ENCODE measurements at regions not wholly inside any gene's neighbourhood (a gene's known extent, or its start where the extent isn't known, plus 50 kb on each side); places are given as distances from the start of the nearest gene placed in this dataset.

GRCh38 chr14:42931308-42931707 is 1324.6 kb downstream of the LRFN5 start:
- DNase-seq (ENCODE audit: low read depth, low spot score) (no peak), FAIRE-seq (no peak)
- Histone ChIP-seq H3K4me3 (replicated peaks in 1 of 3; ENCODE audit: insufficient read depth in 1 of 3, low read depth in 1 of 3, low read length in 3 of 3) (no peak overlapping the region), H3K4me2 (ENCODE audit: insufficient read depth, low read length) (no peak overlapping the region), H3K36me3 (ENCODE audit: control insufficient read depth in 2 of 2, extremely low read depth in 1 of 2, insufficient read depth in 2 of 2, low read length in 2 of 2) (no peaks in the 10 kb centered on the region), H3K27ac (ENCODE audit: insufficient read depth, low read depth, low read length) (no peak overlapping the region), H4K20me1 (replicated peaks; ENCODE audit: control insufficient read depth, extremely low read depth, insufficient read depth, low read length) (no peaks in the 10 kb centered on the region), H2AFZ (ENCODE audit: low read depth, low read length) (no peak overlapping the region), H3K79me2 (ENCODE audit: control insufficient read depth, insufficient read depth, low read length) (no peaks in the 10 kb centered on the region), H3K9ac (replicated peaks; ENCODE audit: extremely low read depth, insufficient read depth, low read length) (no peak overlapping the region), H3K9me3 (replicated peaks; ENCODE audit: control insufficient read depth, insufficient read depth, low read length) (peaks cover 5% of the 10 kb centered on the region), H3K4me1 (ENCODE audit: control insufficient read depth, extremely low read depth, insufficient read depth, low read length) (no peaks in the 10 kb centered on the region), H3K27me3 (ENCODE audit: control insufficient read depth in 2 of 2, insufficient read depth in 2 of 2, low read length in 2 of 2) (no peaks in the 10 kb centered on the region), H3K9me1 (replicated peaks; ENCODE audit: control insufficient read depth, extremely low read depth, insufficient read depth, low read length) (no peaks in the 10 kb centered on the region)
- CTCF ChIA-PET, result no interaction called here
- no peak for TF ChIP-seq EZH2 (IDR thresholded peaks at IDR 0.05; ENCODE audit: borderline replicate concordance, low read depth, low read length, severe bottlenecking)
- TF ChIP-seq CTCF (IDR thresholded peaks at IDR 0.05; ENCODE audit: extremely low read depth in 1 of 2, insufficient read depth in 1 of 2, low read depth in 1 of 2, low read length in 2 of 2), result no peak
- no peak for TF ChIP-seq MYC (IDR thresholded peaks at IDR 0.05; ENCODE audit: low read depth, low read length)
- no peak for TF ChIP-seq JUN (IDR thresholded peaks at IDR 0.05; ENCODE audit: borderline replicate concordance, insufficient read depth, insufficient read length, low read depth)
- no peak for TF ChIP-seq GATA2 (IDR thresholded peaks at IDR 0.05; ENCODE audit: insufficient read depth, insufficient read length, low read depth, low read length)
- no peak for TF ChIP-seq MAX (IDR thresholded peaks at IDR 0.05; ENCODE audit: insufficient read depth, insufficient read length)
- no peak for TF ChIP-seq FOS (IDR thresholded peaks at IDR 0.05; ENCODE audit: borderline replicate concordance, insufficient read depth, low read length)
- TF ChIP-seq POLR2A (IDR thresholded peaks at IDR 0.05; ENCODE audit: low read depth, low read length), result no peak
- no peak for TF ChIP-seq POLR2AphosphoS5 (IDR thresholded peaks at IDR 0.05; ENCODE audit: insufficient read depth, low read depth, low read length)
- BruUV-seq (replicated peaks), result no TSS peak
- dilution Hi-C loops (cut with MboI; ENCODE audit: extremely low pct_ligation_motif_present, low sequenced_read_pairs) (no loop called here), intact Hi-C loops (cut with micrococcal nuclease) (no loop called here)
- POLR2A ChIA-PET, result no interaction called here

Data from endothelial cell of umbilical vein (primary cell).